HEK293T (cell line): ENCODE measurements at regions not wholly inside any gene's neighbourhood (a gene's known extent, or its start where the extent isn't known, plus 50 kb on each side); places are given as distances from the start of the nearest gene placed in this dataset.

Experiments used
- FOXA1 ChIP-seq: fragments of 450-650 bp; IDR thresholded peaks from 2 replicates; pipeline ENCODE4 v1.6.1; 2016; ENCODE audit warnings: mild to moderate bottlenecking
- FOXK2 ChIP-seq: fragments of 450-650 bp; IDR thresholded peaks from 2 replicates; pipeline ENCODE4 v1.6.1; 2016; ENCODE audit warnings: mild to moderate bottlenecking
- TARDBP ChIP-seq: fragments of 450-650 bp; IDR thresholded peaks from 2 replicates; pipeline ENCODE4 v1.6.1; 2016

- TF ChIP-seq FOXA1 (no peak), TARDBP (no peak), FOXK2 (no peak)
These were observed 249.4 kb upstream of the HS6ST1 start for GRCh38 chr2:128568106-128568505.
